ENCODE measurements at regions not wholly inside any gene's neighbourhood (a gene's known extent, or its start where the extent isn't known, plus 50 kb on each side); places are given as distances from the start of the nearest gene placed in this dataset.

DNA sequence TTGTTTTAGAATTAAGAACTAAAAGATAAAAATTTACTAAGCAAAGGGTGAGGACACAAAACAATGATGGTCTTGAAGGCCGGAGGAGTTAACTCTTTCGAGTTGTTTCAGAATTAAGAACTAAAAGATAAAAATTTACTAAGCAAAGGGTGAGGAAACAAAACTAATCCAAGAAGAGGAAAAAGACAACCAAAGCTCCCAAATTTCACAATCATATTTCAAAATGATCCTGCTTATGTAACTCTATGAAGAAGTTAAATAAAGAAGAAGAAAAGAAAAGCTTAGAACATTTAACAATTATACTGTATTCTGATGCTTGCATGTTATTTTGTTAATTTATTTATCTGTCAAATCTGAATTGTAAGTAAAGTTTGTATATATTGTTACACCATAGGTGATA, 154.8 kb upstream of the SLIT2 start:
- H3K4me3 ChIP-seq (ENCODE audit: control insufficient read depth, low read depth, low read length): no peak overlapping the region
- no peak for DNase-seq (ENCODE audit: low read depth)
- TF ChIP-seq, protein P1, sequence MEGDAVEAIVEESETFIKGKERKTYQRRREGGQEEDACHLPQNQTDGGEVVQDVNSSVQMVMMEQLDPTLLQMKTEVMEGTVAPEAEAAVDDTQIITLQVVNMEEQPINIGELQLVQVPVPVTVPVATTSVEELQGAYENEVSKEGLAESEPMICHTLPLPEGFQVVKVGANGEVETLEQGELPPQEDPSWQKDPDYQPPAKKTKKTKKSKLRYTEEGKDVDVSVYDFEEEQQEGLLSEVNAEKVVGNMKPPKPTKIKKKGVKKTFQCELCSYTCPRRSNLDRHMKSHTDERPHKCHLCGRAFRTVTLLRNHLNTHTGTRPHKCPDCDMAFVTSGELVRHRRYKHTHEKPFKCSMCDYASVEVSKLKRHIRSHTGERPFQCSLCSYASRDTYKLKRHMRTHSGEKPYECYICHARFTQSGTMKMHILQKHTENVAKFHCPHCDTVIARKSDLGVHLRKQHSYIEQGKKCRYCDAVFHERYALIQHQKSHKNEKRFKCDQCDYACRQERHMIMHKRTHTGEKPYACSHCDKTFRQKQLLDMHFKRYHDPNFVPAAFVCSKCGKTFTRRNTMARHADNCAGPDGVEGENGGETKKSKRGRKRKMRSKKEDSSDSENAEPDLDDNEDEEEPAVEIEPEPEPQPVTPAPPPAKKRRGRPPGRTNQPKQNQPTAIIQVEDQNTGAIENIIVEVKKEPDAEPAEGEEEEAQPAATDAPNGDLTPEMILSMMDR (IDR thresholded peaks at IDR 0.05; ENCODE audit: control insufficient read depth, insufficient read depth, low read depth, low read length, missing control alignments): no peak

DNA sequence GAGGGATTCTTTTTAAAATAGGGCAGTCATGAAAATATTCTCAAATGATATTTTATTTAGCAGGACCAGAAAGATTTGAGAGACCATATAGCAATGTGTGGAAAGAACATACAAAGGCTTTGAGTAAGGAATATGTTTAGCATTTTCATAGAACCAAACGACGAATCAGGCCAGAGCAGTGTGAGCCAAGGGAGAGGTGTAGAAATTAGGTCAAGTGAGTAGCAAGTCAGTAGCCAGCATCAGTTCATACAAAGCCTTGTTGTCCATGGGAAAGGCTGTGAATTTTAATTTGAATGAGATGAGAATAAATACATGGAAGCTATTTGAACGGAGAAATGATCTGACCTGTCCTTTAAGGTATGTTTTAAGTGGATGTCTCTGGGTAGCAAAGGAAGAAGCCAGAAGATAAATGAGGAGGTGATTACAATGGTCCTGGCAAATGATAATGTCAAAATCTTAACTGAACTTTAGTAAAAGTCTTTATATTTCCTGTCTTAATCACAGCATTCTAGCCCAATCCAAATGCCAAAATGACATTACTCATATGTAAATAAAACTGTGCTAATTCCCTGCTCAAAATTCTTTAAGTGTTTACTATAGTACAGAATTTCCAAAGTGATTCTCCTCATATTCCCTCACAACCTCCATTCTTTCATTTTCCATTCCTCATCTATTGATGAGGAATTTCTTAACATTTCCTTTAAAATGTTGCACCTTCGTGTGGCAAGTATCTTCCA, 155.7 kb upstream of the SLIT2 start:
- no peak overlapping the region for H3K4me3 ChIP-seq (ENCODE audit: control insufficient read depth, low read depth, low read length)
- no peak for DNase-seq (ENCODE audit: low read depth)
- TF ChIP-seq, protein P1 (IDR thresholded peaks at IDR 0.05; ENCODE audit: control insufficient read depth, insufficient read depth, low read depth, low read length, missing control alignments): no peak

DNA sequence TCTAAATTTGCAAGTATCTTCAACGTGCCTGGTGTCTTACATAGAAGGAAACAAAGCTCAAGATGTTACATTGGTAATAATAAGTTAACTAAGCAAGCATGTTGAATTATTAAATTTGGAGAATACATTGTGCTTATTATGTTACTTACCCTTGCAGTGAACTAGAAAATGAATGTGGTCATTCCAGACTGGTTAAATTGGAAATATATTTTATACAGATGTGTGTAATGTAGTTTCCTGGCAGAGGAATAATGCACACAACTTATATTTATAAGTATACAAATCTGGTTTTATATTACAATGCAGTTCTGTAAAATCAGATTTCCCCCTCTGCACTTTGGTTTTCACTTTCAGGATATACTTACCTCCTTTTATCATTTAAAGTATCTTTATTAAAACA, 159.9 kb upstream of the SLIT2 start:
- TF ChIP-seq, protein P1 (IDR thresholded peaks at IDR 0.05; ENCODE audit: control insufficient read depth, insufficient read depth, low read depth, low read length, missing control alignments): no peak
- H3K4me3 ChIP-seq (ENCODE audit: control insufficient read depth, low read depth, low read length): no peak overlapping the region
- DNase-seq (ENCODE audit: low read depth): no peak

DNA sequence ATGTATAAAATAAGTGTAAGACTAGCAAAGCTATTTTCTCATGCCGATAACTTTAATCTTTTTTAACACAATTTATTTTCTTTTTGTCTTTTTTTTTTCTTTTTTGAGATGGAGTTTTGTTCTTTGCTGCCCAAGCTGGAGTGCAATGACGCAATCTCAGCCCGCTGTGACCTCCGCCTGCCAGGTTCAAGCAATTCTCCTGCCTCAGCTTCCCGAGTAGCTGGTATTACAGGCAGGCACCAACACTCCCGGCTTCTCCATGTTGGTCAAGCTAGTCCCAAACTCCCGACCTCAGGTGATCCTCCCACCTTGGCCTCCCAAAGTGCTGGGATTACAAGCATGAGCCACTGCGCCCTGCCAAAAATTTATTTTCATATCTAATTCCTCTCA, 164.2 kb upstream of the SLIT2 start:
- H3K4me3 ChIP-seq (ENCODE audit: control insufficient read depth, low read depth, low read length): no peak overlapping the region
- TF ChIP-seq, protein P1 (IDR thresholded peaks at IDR 0.05; ENCODE audit: control insufficient read depth, insufficient read depth, low read depth, low read length, missing control alignments): no peak
- DNase-seq (ENCODE audit: low read depth): no peak

DNA sequence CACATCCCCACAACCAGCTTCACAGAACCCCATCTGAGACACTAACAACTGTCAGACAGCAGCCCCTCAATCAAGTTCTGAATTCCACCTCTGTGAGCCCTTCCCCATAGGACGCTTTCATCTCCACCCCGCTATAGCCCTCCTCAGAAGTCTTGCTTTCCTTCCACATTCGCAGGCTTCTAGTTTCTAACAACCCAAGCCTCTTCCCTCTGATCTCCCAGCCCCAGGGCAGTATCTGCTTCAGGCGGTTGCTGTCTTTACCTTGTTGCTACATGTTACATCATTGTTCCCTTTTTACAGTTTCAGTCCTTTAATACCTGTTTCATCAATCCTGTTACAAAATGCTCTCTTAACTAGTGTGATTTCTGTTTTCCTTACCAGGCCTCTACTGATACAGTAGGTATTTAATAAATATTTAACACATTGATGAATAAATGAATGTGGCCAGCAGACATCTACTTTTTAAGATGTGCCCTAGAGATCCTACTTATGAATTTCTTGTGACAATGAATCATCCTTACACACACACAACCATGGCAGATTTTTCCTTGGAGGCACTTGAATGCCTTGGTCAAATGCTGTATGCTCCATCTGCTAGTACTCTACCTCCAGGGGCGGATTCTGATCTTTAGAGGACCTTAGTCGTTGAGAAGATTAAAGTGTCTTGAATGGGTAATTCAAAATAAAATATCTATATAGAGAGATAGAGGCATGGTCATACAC, 164.7 kb upstream of the SLIT2 start:
- TF ChIP-seq, protein P1 (IDR thresholded peaks at IDR 0.05; ENCODE audit: control insufficient read depth, insufficient read depth, low read depth, low read length, missing control alignments): no peak
- DNase-seq (ENCODE audit: low read depth): no peak
- no peak overlapping the region for H3K4me3 ChIP-seq (ENCODE audit: control insufficient read depth, low read depth, low read length)

DNA sequence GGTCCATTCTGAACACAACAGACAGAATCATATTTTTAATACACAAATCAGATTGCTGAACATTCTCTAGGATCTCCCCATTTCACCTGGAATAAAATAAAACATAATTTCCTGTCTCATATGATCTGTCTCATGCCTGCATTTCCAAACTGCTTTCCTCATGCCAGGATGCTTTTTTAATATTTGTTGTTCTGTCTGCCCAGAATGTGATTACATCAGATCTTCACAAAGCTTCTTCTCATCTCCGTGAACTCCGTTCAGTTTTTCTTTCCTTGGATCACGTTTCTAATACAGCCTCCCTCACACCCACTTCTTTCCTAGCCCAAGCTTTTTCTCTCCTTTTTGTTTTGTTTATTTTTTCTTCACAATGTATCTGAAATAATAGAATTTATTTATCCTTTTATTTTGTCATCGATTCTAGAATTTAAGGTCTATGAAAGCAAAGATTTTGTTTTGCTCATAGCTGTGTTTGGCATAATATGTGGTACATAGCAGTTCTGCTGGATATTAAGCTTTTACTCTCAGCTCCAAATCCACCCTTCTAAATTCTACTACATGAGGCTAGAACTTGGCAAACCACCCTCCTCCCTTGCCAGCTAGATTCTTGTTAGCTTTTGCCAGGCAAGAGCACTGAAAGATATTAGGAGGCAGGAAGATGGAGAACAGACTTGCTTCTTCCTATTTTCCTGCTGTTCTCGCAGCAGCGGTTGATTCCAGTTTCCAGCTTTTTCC, 165.5 kb upstream of the SLIT2 start:
- no peak for DNase-seq (ENCODE audit: low read depth)
- no peak overlapping the region for H3K4me3 ChIP-seq (ENCODE audit: control insufficient read depth, low read depth, low read length)
- TF ChIP-seq, protein P1 (IDR thresholded peaks at IDR 0.05; ENCODE audit: control insufficient read depth, insufficient read depth, low read depth, low read length, missing control alignments): no peak
